HepG2 (cell line): ENCODE measurements at regions not wholly inside any gene's neighbourhood (a gene's known extent, or its start where the extent isn't known, plus 50 kb on each side); places are given as distances from the start of the nearest gene placed in this dataset.

Experiments used
- CBX2 ChIP-seq, 2 experiments: fragments of 200-600 bp in 1 of 2; sonication (generic); formaldehyde crosslinking in 1 of 2; IDR thresholded peaks; 2 replicates each; pipeline versions ENCODE4 v1.7.0 to v1.8.1; 2018 to 2022; ENCODE audit warnings: low read depth in 2 of 2, low read length in 1 of 2, mild to moderate bottlenecking in 1 of 2, missing genetic modification reagents in 1 of 2
- CREM ChIP-seq, 2 experiments: sonication (generic) in 1 of 2; formaldehyde crosslinking in 1 of 2; IDR thresholded peaks; 2 replicates each; pipeline versions ENCODE4 v1.4.0 to v1.6.1; 2016 to 2020; ENCODE audit warnings: antibody characterized with exemption in 1 of 2, mild to moderate bottlenecking in 1 of 2, missing genetic modification reagents in 1 of 2
- ETV5 ChIP-seq: IDR thresholded peaks from 2 replicates; pipeline ENCODE4 v1.6.1; 2018; ENCODE audit warnings: missing biosample characterization, missing genetic modification reagents, inconsistent platforms, borderline replicate concordance
- FIP1L1 ChIP-seq: fragments of 200-400 bp; formaldehyde crosslinking; IDR thresholded peaks from 2 replicates; pipeline ENCODE4 v1.6.1; 2018; ENCODE audit warnings: low read depth, mild to moderate bottlenecking, low read length, moderate library complexity, borderline replicate concordance; ENCODE audit not compliant: insufficient read depth
- GMEB1 ChIP-seq: sonication (generic); formaldehyde crosslinking; IDR thresholded peaks from 2 replicates; pipeline ENCODE4 v1.5.1; 2020; ENCODE audit warnings: missing genetic modification reagents, mild to moderate bottlenecking, borderline replicate concordance
- MZF1 ChIP-seq: sonication (generic); formaldehyde crosslinking; IDR thresholded peaks from 2 replicates; pipeline ENCODE4 v1.8.1; 2023; ENCODE audit warnings: mild to moderate bottlenecking, missing genetic modification reagents, borderline replicate concordance
- NFIC ChIP-seq: IDR thresholded peaks from 2 replicates; pipeline ENCODE4 v1.6.1; 2012; ENCODE audit warnings: mild to moderate bottlenecking, low read length, inconsistent platforms
- NR1H2 ChIP-seq: sonication (generic); formaldehyde crosslinking; IDR thresholded peaks from 2 replicates; pipeline ENCODE4 v1.8.1; 2022; ENCODE audit warnings: low read depth, missing genetic modification reagents, borderline replicate concordance
- NR2F2 ChIP-seq: IDR thresholded peaks from 2 replicates; pipeline ENCODE4 v1.6.1; 2012; ENCODE audit warnings: low read depth, inconsistent platforms, borderline replicate concordance
- PRDM15 ChIP-seq: sonication (generic); formaldehyde crosslinking; IDR thresholded peaks from 2 replicates; pipeline ENCODE4 v1.4.0; 2020; ENCODE audit warnings: missing genetic modification reagents
- SNRNP70 ChIP-seq: fragments of 200-400 bp; formaldehyde crosslinking; IDR thresholded peaks from 2 replicates; pipeline ENCODE4 v1.6.1; 2017; ENCODE audit warnings: mild to moderate bottlenecking, low read depth, low read length, moderate library complexity
- STAG1 ChIP-seq: sonication (generic); formaldehyde crosslinking; IDR thresholded peaks from 2 replicates; pipeline ENCODE4 v1.4.0; 2020; ENCODE audit warnings: missing genetic modification reagents
- ZNF558 ChIP-seq: sonication (generic); formaldehyde crosslinking; IDR thresholded peaks from 2 replicates; pipeline ENCODE4 v1.9.0; 2022; ENCODE audit warnings: mild to moderate bottlenecking, missing genetic modification reagents, borderline replicate concordance
- ZNF609 ChIP-seq: sonication (generic); formaldehyde crosslinking; IDR thresholded peaks from 2 replicates; pipeline ENCODE4 v1.4.0; 2020; ENCODE audit warnings: mild to moderate bottlenecking, missing genetic modification reagents, borderline replicate concordance

- TF ChIP-seq ZNF609 (CRISPR knock-in tag) (no peak), STAG1 (no peak), NR2F2 (no peak), CREM (IDR thresholded peaks at IDR 0.05) (no peak), CREM (CRISPR knock-in tag; IDR thresholded peaks at IDR 0.05) (no peak), NFIC (no peak), MZF1 (CRISPR knock-in tag) (no peak; the same call in 1 of the 2 replicates), NR1H2 (CRISPR knock-in tag) (no peak), GMEB1 (CRISPR knock-in tag) (no peak), CBX2 (IDR thresholded peaks at IDR 0.05; ENCODE audit: low read depth, low read length) (no peak), CBX2 (CRISPR knock-in tag; IDR thresholded peaks at IDR 0.05; ENCODE audit: low read depth) (no peak), FIP1L1 (no peak), ZNF558 (CRISPR knock-in tag) (no peak), ETV5 (CRISPR knock-in tag) (no peak), SNRNP70 (no peak), PRDM15 (CRISPR knock-in tag) (no peak)
Observed at GRCh38 chr20:50292079-50292590, 101.5 kb downstream of the CEBPB start (continued).
